ENCODE measurements at regions not wholly inside any gene's neighbourhood (a gene's known extent, or its start where the extent isn't known, plus 50 kb on each side); places are given as distances from the start of the nearest gene placed in this dataset.

DNA sequence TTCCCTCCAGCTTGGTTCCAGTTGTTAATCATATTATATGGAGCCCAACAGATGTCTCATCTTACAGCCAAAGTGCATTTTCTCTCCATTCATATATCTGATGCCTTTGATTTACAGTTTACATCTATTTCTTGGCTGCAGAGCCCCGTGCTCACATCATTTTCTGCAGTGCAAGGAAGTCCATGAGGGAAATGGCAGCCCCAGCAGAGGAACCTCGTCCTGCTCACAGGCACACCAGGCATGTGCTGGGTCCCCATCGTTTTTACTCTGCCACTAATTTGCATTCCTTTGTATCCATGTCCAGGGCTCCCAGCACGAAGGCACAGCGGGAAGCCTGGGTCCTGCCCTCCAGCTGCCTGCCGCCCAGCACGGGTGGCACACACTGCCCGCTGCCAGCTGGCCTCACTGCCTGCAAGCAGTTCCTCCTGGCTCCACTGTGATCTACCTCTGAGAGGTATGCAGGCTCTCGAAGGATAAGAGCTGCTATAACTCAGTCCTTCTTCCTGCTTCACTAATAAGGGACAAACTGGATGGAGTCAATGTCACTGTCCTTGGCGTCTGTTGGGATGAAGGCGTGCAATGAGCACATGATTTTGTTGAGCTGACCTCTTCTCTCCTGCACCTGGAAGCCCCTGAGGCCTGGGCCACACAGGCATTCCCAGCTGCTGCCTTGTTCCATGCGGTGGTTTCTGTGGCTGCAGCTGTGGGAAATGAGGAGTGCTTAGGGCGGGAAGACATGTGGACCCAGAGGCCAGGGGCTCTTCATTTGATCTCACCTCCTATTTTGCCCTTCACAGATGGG lies 583.6 kb upstream of the MGMT start:
- Histone ChIP-seq H3K4me2 (ENCODE audit: low read length) (no peak overlapping the region), H3K9ac (ENCODE audit: low read length) (no peak overlapping the region), H3K27me3 (ENCODE audit: insufficient read depth, low read length) (no peaks in the 10 kb centered on the region), H4K20me1 (ENCODE audit: insufficient read depth, low read length) (no peaks in the 10 kb centered on the region), H3K9me2 (ENCODE audit: low read depth, low read length) (no peaks in the 10 kb centered on the region), H3K27ac (ENCODE audit: low read depth, low read length, poor library complexity, severe bottlenecking) (no peak overlapping the region), H3K36me3 (ENCODE audit: insufficient read depth, low read length) (no peaks in the 10 kb centered on the region), H3F3A (ENCODE audit: insufficient read depth, low read length) (no peaks in the 10 kb centered on the region), H3K9me3 (ENCODE audit: low read length) (no peaks in the 10 kb centered on the region), H3K4me3 (ENCODE audit: low read depth, low read length, poor library complexity, severe bottlenecking) (no peak overlapping the region), H2AFZ (ENCODE audit: low read length) (no peak overlapping the region), H3K4me1 (ENCODE audit: insufficient read depth, low read length, severe bottlenecking) (no peaks in the 10 kb centered on the region), H3K79me2 (ENCODE audit: insufficient read depth, low read length) (no peaks in the 10 kb centered on the region)
- TF ChIP-seq EZH2 (IDR thresholded peaks at IDR 0.05; ENCODE audit: borderline replicate concordance, low read length), result no peak
- TF ChIP-seq, protein P1, sequence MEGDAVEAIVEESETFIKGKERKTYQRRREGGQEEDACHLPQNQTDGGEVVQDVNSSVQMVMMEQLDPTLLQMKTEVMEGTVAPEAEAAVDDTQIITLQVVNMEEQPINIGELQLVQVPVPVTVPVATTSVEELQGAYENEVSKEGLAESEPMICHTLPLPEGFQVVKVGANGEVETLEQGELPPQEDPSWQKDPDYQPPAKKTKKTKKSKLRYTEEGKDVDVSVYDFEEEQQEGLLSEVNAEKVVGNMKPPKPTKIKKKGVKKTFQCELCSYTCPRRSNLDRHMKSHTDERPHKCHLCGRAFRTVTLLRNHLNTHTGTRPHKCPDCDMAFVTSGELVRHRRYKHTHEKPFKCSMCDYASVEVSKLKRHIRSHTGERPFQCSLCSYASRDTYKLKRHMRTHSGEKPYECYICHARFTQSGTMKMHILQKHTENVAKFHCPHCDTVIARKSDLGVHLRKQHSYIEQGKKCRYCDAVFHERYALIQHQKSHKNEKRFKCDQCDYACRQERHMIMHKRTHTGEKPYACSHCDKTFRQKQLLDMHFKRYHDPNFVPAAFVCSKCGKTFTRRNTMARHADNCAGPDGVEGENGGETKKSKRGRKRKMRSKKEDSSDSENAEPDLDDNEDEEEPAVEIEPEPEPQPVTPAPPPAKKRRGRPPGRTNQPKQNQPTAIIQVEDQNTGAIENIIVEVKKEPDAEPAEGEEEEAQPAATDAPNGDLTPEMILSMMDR (IDR thresholded peaks at IDR 0.05; ENCODE audit: low read length), result no peak

DNA sequence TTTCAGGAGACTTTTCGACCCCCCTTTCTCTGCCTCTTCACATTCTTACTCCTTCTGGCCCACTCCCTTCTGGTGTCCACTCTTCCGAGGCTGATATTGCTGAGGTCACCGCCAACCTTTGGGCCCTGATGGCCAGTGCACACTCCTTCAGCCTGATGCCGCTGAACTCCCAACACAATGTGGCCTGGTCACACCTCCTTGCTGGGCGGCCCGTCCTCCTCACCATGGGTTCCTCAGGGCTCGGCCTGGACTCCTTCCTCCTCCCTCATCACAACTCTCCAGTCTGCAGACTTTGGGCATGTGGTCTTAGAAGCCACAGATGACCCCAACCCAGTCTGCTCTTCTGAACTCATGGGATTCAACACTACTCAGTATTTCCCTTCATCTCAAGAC lies 583.0 kb upstream of the MGMT start:
- no peaks in the 10 kb centered on the region for H4K20me1 ChIP-seq (ENCODE audit: insufficient read depth, low read length)
- H3K27me3 ChIP-seq (ENCODE audit: insufficient read depth, low read length), result no peaks in the 10 kb centered on the region
- H3K4me1 ChIP-seq (ENCODE audit: insufficient read depth, low read length, severe bottlenecking), result no peaks in the 10 kb centered on the region
- H3K9ac ChIP-seq (ENCODE audit: low read length), result no peak overlapping the region
- no peaks in the 10 kb centered on the region for H3K9me2 ChIP-seq (ENCODE audit: low read depth, low read length)
- H3K4me3 ChIP-seq (ENCODE audit: low read depth, low read length, poor library complexity, severe bottlenecking), result no peak overlapping the region
- no peaks in the 10 kb centered on the region for H3K9me3 ChIP-seq (ENCODE audit: low read length)
- H3K27ac ChIP-seq (ENCODE audit: low read depth, low read length, poor library complexity, severe bottlenecking), result no peak overlapping the region
- TF ChIP-seq, protein P1 (IDR thresholded peaks at IDR 0.05; ENCODE audit: low read length), result no peak
- TF ChIP-seq EZH2 (IDR thresholded peaks at IDR 0.05; ENCODE audit: borderline replicate concordance, low read length), result no peak
- no peak overlapping the region for H2AFZ ChIP-seq (ENCODE audit: low read length)
- no peaks in the 10 kb centered on the region for H3K36me3 ChIP-seq (ENCODE audit: insufficient read depth, low read length)
- no peaks in the 10 kb centered on the region for H3F3A ChIP-seq (ENCODE audit: insufficient read depth, low read length)
- H3K4me2 ChIP-seq (ENCODE audit: low read length), result no peak overlapping the region
- H3K79me2 ChIP-seq (ENCODE audit: insufficient read depth, low read length), result no peaks in the 10 kb centered on the region

DNA sequence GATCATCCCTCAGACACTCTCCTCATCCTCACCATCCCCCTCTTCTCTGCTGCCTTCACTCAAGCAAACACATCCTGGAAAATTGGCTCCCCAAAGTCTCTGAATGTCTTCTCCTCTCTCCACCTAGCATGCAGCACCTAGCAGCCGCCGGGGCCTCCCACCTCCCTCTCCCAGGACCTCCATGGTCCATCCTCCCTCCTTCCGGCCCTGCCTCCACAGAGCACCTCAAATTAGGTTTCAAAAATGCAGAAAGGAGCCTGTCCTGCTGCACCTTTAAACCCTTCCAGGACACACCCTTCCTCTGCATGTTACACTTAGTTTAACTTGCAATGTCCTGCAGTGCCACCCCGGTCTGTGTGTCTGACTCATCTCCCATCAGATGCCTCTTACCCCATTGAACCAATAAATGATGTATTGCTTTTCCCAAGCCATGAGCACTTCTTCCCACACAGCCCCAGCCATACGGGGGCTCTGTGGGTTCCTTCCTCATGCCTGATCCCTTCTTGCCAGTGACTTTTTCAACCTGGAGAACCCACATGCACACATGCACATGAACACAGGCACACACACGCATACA lies 582.5 kb upstream of the MGMT start:
- Histone ChIP-seq H3K9me2 (ENCODE audit: low read depth, low read length) (no peaks in the 10 kb centered on the region), H3K4me3 (ENCODE audit: low read depth, low read length, poor library complexity, severe bottlenecking) (no peak overlapping the region), H3K4me1 (ENCODE audit: insufficient read depth, low read length, severe bottlenecking) (no peaks in the 10 kb centered on the region), H3K79me2 (ENCODE audit: insufficient read depth, low read length) (no peaks in the 10 kb centered on the region), H3K27me3 (ENCODE audit: insufficient read depth, low read length) (no peaks in the 10 kb centered on the region), H2AFZ (ENCODE audit: low read length) (no peak overlapping the region), H3K27ac (ENCODE audit: low read depth, low read length, poor library complexity, severe bottlenecking) (no peak overlapping the region), H3K4me2 (ENCODE audit: low read length) (no peak overlapping the region), H3K9me3 (ENCODE audit: low read length) (no peaks in the 10 kb centered on the region), H3K36me3 (ENCODE audit: insufficient read depth, low read length) (no peaks in the 10 kb centered on the region), H3K9ac (ENCODE audit: low read length) (no peak overlapping the region), H4K20me1 (ENCODE audit: insufficient read depth, low read length) (no peaks in the 10 kb centered on the region), H3F3A (ENCODE audit: insufficient read depth, low read length) (no peaks in the 10 kb centered on the region)
- TF ChIP-seq EZH2 (IDR thresholded peaks at IDR 0.05; ENCODE audit: borderline replicate concordance, low read length), result no peak
- TF ChIP-seq, protein P1 (IDR thresholded peaks at IDR 0.05; ENCODE audit: low read length), result no peak
